Fibroblast of lung (primary cell): ENCODE measurements at regions not wholly inside any gene's neighbourhood (a gene's known extent, or its start where the extent isn't known, plus 50 kb on each side); places are given as distances from the start of the nearest gene placed in this dataset.

Experiments used
- CTCF ChIP-seq, 2 donors: IDR thresholded peaks in 1 of 2; conservative IDR thresholded peaks in 1 of 2; 1 replicate in 1 of 2; 2 replicates in 1 of 2; pipeline ENCODE4 v1.5.1; 2011 to 2012; ENCODE audit warnings: low read length in 2 of 2, control low read depth in 1 of 2, inconsistent platforms in 1 of 2, low read depth in 1 of 2, mild to moderate bottlenecking in 1 of 2
- EZH2 ChIP-seq: IDR thresholded peaks from 2 replicates; pipeline ENCODE4 v1.5.1; 2012; ENCODE audit warnings: low read length, control low read depth, mild to moderate bottlenecking; ENCODE audit errors: missing control alignments

- TF ChIP-seq EZH2 (no peak), CTCF (conservative IDR thresholded peaks at IDR 0.05 in 1 of 2, IDR thresholded peaks at IDR 0.05 in 1 of 2; ENCODE audit: low read depth in 1 of 2, low read length in 2 of 2) (no peak)
These were observed 567.7 kb upstream of the SGCD start for GRCh38 chr5:155759252-155759651.
